ENCODE measurements at regions not wholly inside any gene's neighbourhood (a gene's known extent, or its start where the extent isn't known, plus 50 kb on each side); places are given as distances from the start of the nearest gene placed in this dataset.

GRCh38 chr3:117875887-117876286 lies 1158.8 kb downstream of the IGSF11 start:
- Histone ChIP-seq H4K20me1 (ENCODE audit: low read length) (no peaks in the 10 kb centered on the region), H3K9me2 (replicated peaks; ENCODE audit: low read length) (no peaks in the 10 kb centered on the region), H3K36me3 (ENCODE audit: low read depth, low read length) (no peaks in the 10 kb centered on the region), H3K9me3 (ENCODE audit: low read length) (peaks cover 17% of the 10 kb centered on the region; the same call in 1 of the 2 replicates), H3K27ac (ENCODE audit: low read length) (no peak overlapping the region), H3K27me3 (ENCODE audit: low read length) (no peaks in the 10 kb centered on the region), H3K4me3 (ENCODE audit: low read length) (no peak overlapping the region), H3K9ac (ENCODE audit: low read length) (no peak overlapping the region), H3K4me2 (ENCODE audit: low read length) (no peak overlapping the region), H3K4me1 (ENCODE audit: insufficient read depth, low read length) (no peaks in the 10 kb centered on the region), H2AFZ (ENCODE audit: low read length) (no peak overlapping the region), H3K79me2 (ENCODE audit: low read length) (no peaks in the 10 kb centered on the region), H3F3A (ENCODE audit: low read length, unreplicated experiment) (no peaks in the 10 kb centered on the region)
- ChIA-PET CTCF (no interaction called here), POLR2A (ENCODE audit: unreplicated experiment) (no interaction called here)
- DNase-seq (no peak), ATAC-seq (no peak)
- intact Hi-C loops (cut with micrococcal nuclease), result no loop called here
- no TSS peak for BruUV-seq (replicated peaks)
- TF ChIP-seq CTCF (conservative IDR thresholded peaks at IDR 0.05; ENCODE audit: low read depth, low read length) (no peak), EZH2 (IDR thresholded peaks at IDR 0.05; ENCODE audit: low read length, unreplicated experiment) (no peak), EZH2phosphoT487 (IDR thresholded peaks at IDR 0.05; ENCODE audit: borderline replicate concordance, low read length) (no peak)

- Histone ChIP-seq H3K27me3 (ENCODE audit: low read length) (no peaks in the 10 kb centered on the region), H3K4me1 (ENCODE audit: insufficient read depth, low read length) (no peaks in the 10 kb centered on the region), H3K4me3 (ENCODE audit: low read length) (no peak overlapping the region), H3K9me3 (ENCODE audit: low read length) (peaks cover 25% of the 10 kb centered on the region; the same call in 1 of the 2 replicates), H3K79me2 (ENCODE audit: low read length) (no peaks in the 10 kb centered on the region), H3K36me3 (ENCODE audit: low read depth, low read length) (no peaks in the 10 kb centered on the region), H3K9me2 (replicated peaks; ENCODE audit: low read length) (no peaks in the 10 kb centered on the region), H3K4me2 (ENCODE audit: low read length) (no peak overlapping the region), H3F3A (ENCODE audit: low read length, unreplicated experiment) (no peaks in the 10 kb centered on the region), H4K20me1 (ENCODE audit: low read length) (no peaks in the 10 kb centered on the region), H3K27ac (ENCODE audit: low read length) (no peak overlapping the region), H2AFZ (ENCODE audit: low read length) (no peak overlapping the region), H3K9ac (ENCODE audit: low read length) (no peak overlapping the region)
- ATAC-seq, result no peak
- TF ChIP-seq EZH2phosphoT487 (IDR thresholded peaks at IDR 0.05; ENCODE audit: borderline replicate concordance, low read length) (no peak), CTCF (conservative IDR thresholded peaks at IDR 0.05; ENCODE audit: low read depth, low read length) (no peak), EZH2 (IDR thresholded peaks at IDR 0.05; ENCODE audit: low read length, unreplicated experiment) (no peak)
- ChIA-PET CTCF (no interaction called here), POLR2A (ENCODE audit: unreplicated experiment) (no interaction called here)
- no TSS peak for BruUV-seq (replicated peaks)
- intact Hi-C loops (cut with micrococcal nuclease), result no loop called here
- no peak for DNase-seq
Measured at GRCh38 chr3:117880638-117881037, 1154.0 kb downstream of the IGSF11 start.

GRCh38 chr3:117881210-117881609 lies 1153.4 kb downstream of the IGSF11 start:
- Histone ChIP-seq H3K9me3 (ENCODE audit: low read length) (peaks cover 24% of the 10 kb centered on the region; the same call in 1 of the 2 replicates), H3K27me3 (ENCODE audit: low read length) (no peaks in the 10 kb centered on the region), H3K4me2 (ENCODE audit: low read length) (no peak overlapping the region), H3K79me2 (ENCODE audit: low read length) (no peaks in the 10 kb centered on the region), H3K4me3 (ENCODE audit: low read length) (no peak overlapping the region), H3K9ac (ENCODE audit: low read length) (no peak overlapping the region), H3F3A (ENCODE audit: low read length, unreplicated experiment) (no peaks in the 10 kb centered on the region), H2AFZ (ENCODE audit: low read length) (no peak overlapping the region), H3K36me3 (ENCODE audit: low read depth, low read length) (no peaks in the 10 kb centered on the region), H3K9me2 (replicated peaks; ENCODE audit: low read length) (no peaks in the 10 kb centered on the region), H4K20me1 (ENCODE audit: low read length) (no peaks in the 10 kb centered on the region), H3K27ac (ENCODE audit: low read length) (no peak overlapping the region), H3K4me1 (ENCODE audit: insufficient read depth, low read length) (no peaks in the 10 kb centered on the region)
- DNase-seq (no peak), ATAC-seq (no peak)
- intact Hi-C loops (cut with micrococcal nuclease), result no loop called here
- CTCF ChIA-PET, result no interaction called here
- no TSS peak for BruUV-seq (replicated peaks)
- POLR2A ChIA-PET (ENCODE audit: unreplicated experiment), result no interaction called here
- TF ChIP-seq EZH2phosphoT487 (IDR thresholded peaks at IDR 0.05; ENCODE audit: borderline replicate concordance, low read length) (no peak), CTCF (conservative IDR thresholded peaks at IDR 0.05; ENCODE audit: low read depth, low read length) (no peak), EZH2 (IDR thresholded peaks at IDR 0.05; ENCODE audit: low read length, unreplicated experiment) (no peak)

All from PC-3 (cell line).